ENCODE measurements at regions not wholly inside any gene's neighbourhood (a gene's known extent, or its start where the extent isn't known, plus 50 kb on each side); places are given as distances from the start of the nearest gene placed in this dataset.

- TF ChIP-seq, protein P1, sequence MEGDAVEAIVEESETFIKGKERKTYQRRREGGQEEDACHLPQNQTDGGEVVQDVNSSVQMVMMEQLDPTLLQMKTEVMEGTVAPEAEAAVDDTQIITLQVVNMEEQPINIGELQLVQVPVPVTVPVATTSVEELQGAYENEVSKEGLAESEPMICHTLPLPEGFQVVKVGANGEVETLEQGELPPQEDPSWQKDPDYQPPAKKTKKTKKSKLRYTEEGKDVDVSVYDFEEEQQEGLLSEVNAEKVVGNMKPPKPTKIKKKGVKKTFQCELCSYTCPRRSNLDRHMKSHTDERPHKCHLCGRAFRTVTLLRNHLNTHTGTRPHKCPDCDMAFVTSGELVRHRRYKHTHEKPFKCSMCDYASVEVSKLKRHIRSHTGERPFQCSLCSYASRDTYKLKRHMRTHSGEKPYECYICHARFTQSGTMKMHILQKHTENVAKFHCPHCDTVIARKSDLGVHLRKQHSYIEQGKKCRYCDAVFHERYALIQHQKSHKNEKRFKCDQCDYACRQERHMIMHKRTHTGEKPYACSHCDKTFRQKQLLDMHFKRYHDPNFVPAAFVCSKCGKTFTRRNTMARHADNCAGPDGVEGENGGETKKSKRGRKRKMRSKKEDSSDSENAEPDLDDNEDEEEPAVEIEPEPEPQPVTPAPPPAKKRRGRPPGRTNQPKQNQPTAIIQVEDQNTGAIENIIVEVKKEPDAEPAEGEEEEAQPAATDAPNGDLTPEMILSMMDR (conservative IDR thresholded peaks at IDR 0.05), result no peak
- no peaks in the 10 kb centered on the region for H3K4me1 ChIP-seq (ENCODE audit: insufficient read depth, low read length)
- H4K5ac ChIP-seq (ENCODE audit: insufficient read length, low read depth, low read length), result no peak overlapping the region
- no peak overlapping the region for H3K14ac ChIP-seq (ENCODE audit: insufficient read depth, low read length)
- no peaks in the 10 kb centered on the region; a peak in 1 of 7 replicates for H3K36me3 Mint-ChIP-seq (ENCODE audit: insufficient read depth in 1 of 3, low read depth in 3 of 3)
- H3K4ac ChIP-seq (ENCODE audit: low read depth, low read length), result no peak overlapping the region
- H2BK20ac ChIP-seq (ENCODE audit: low read depth, low read length, poor library complexity, severe bottlenecking), result no peak overlapping the region
- peaks cover 53 to 62% of the 10 kb centered on the region in 2 experiments for H3K9me3 Mint-ChIP-seq
- H2BK5ac ChIP-seq (ENCODE audit: insufficient read length, low read length), result no peak overlapping the region
- H3K56ac ChIP-seq (ENCODE audit: insufficient read length, low read depth, low read length), result no peak overlapping the region
- no peak overlapping the region for H3K27ac ChIP-seq (ENCODE audit: insufficient read length, low read depth, low read length)
- peaks cover 46% of the 10 kb centered on the region for H3K9me3 ChIP-seq (ENCODE audit: control insufficient read depth, low read depth, low read length)
- no peaks in the 10 kb centered on the region for H3K27me3 Mint-ChIP-seq (ENCODE audit: low read depth)
- H4K91ac ChIP-seq (ENCODE audit: insufficient read length, low read depth, low read length), result no peak overlapping the region
- no peaks in the 10 kb centered on the region for H3K23me2 ChIP-seq (ENCODE audit: insufficient read length, low read depth, low read length, poor library complexity, severe bottlenecking)
- H2AFZ ChIP-seq (ENCODE audit: low read length), result no peak overlapping the region
- no peak overlapping the region for H3K4me3 Mint-ChIP-seq
- no peak overlapping the region for H3K18ac ChIP-seq (ENCODE audit: insufficient read length, low read depth, low read length)
- no peak overlapping the region for H3K4me2 ChIP-seq (ENCODE audit: insufficient read depth, insufficient read length, low read length)
- no peak overlapping the region for H3K9ac ChIP-seq (ENCODE audit: extremely low read depth, insufficient read length, low read length)
- H3K79me1 ChIP-seq (ENCODE audit: insufficient read depth, low read depth, low read length, poor library complexity, severe bottlenecking), result no peaks in the 10 kb centered on the region
- H3K27me3 ChIP-seq (ENCODE audit: insufficient read depth, low read length), result no peaks in the 10 kb centered on the region
- H4K8ac ChIP-seq (replicated peaks; ENCODE audit: insufficient read length, low read depth, low read length), result no peak overlapping the region
- no CpG with 5 or more reads among the region's 6 CpGs for WGBS (ENCODE audit: extremely low coverage, insufficient read length, low lambda C conversion rate)
- no peak overlapping the region for H2BK120ac ChIP-seq (ENCODE audit: low read depth, low read length, poor library complexity, severe bottlenecking)
- no peak overlapping the region for H3K23ac ChIP-seq (ENCODE audit: insufficient read length, low read depth, low read length)
- no peak overlapping the region for H2BK12ac ChIP-seq (ENCODE audit: insufficient read length, low read depth, low read length)
- H3K27ac Mint-ChIP-seq, result no peak overlapping the region
- no peaks in the 10 kb centered on the region for H3K79me2 ChIP-seq (ENCODE audit: insufficient read depth, low read length)
- H3T11ph ChIP-seq (ENCODE audit: low read length), result no peak overlapping the region
- no peaks in the 10 kb centered on the region for H3K4me1 Mint-ChIP-seq
- no peak overlapping the region for H2AK5ac ChIP-seq (ENCODE audit: insufficient read length, low read length)
- no peak for DNase-seq
- H4K20me1 ChIP-seq (ENCODE audit: control insufficient read depth, insufficient read depth, insufficient read length), result no peaks in the 10 kb centered on the region
- no peak overlapping the region for H2BK15ac ChIP-seq (ENCODE audit: low read depth, low read length)
Observed at GRCh38 chrX:145609951-145610511, 207.6 kb upstream of the SLITRK2 start.
